NCI-H2227 treated with DMSO at 0.1 percent for 48 hours (cell line): ENCODE measurements at regions not wholly inside any gene's neighbourhood (a gene's known extent, or its start where the extent isn't known, plus 50 kb on each side); places are given as distances from the start of the nearest gene placed in this dataset.
"Not testable (repeated sequence)": the region's sequence is repeated elsewhere in the genome, so short reads cannot be mapped to it uniquely, and the experiment has no call there.

ENCODE experiments used
- DNase-seq: peaks from one replicate; lab custom pipeline; 2025; lab: John Stamatoyannopoulos, UW

DNA sequence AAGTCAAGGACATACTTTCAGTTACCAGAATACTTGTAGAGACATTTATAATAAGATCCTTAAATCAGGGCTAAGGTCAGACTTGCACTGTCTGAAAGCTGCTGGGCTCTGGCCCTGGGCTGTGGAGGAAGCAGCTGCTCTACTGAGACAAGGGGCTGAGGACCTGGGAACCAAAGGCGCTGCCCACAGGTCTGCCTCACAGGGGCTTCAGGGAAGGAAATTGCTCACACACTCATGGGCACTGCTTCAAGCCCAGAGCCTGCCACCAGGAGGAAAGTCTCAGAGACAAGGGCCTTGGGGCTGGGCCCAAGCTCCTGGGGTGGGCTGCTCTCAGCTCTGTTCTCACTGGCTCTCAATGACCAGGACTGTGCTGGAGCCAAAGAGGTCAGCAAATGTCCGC lies 614.1 kb downstream of the RPIA start:
- not testable (repeated sequence) for DNase-seq

GRCh38 chr2:89306869-89307637 lies 615.6 kb downstream of the RPIA start:
- DNase-seq = not testable (repeated sequence)

- DNase-seq = not testable (repeated sequence)
Measured at GRCh38 chr2:89318990-89319389, 627.5 kb downstream of the RPIA start.

- not testable (repeated sequence) for DNase-seq
Measured at GRCh38 chr2:89325894-89326293, 634.4 kb downstream of the RPIA start.

DNA sequence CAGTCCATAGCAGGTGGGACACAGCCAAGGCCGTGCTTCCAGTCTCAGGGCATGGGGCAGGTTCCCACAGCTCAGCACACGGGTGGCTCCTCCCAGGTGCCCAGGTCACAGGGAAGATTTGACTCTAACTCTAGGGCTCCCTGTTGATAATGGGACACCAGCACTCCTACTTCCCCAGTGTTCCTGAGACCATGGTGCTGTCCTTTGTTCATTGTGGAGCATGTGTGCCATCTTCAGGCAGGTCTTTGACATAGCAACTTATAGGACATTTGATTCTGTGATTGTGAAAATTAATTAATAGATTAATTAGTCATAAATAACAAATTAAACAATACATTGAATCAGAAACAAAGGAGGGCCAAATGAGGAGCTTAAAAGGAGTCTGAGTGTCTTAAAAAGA lies 635.0 kb downstream of the RPIA start:
- DNase-seq = not testable (repeated sequence)

GRCh38 chr2:89328790-89329189 lies 637.3 kb downstream of the RPIA start:
- DNase-seq = not testable (repeated sequence)
